Activated CD4-positive, alpha-beta T cell treated with anti-CD3 and anti-CD28 coated beads for 4 hours (primary cell): ENCODE measurements at regions not wholly inside any gene's neighbourhood (a gene's known extent, or its start where the extent isn't known, plus 50 kb on each side); places are given as distances from the start of the nearest gene placed in this dataset.

Experiments used
- DNase-seq, 2 donors: peaks; one replicate each; pipeline ENCODE4 v3.0.0-alpha.2; 2020

- no peak for DNase-seq
These were observed 129.2 kb upstream of the ARID1B start for GRCh38 chr6:156647991-156648390.

GRCh38 chr6:156647140-156647784 is 129.9 kb upstream of the ARID1B start:
- DNase-seq: no peak

- DNase-seq: no peak
These were observed 130.7 kb upstream of the ARID1B start for GRCh38 chr6:156646496-156646895.

- DNase-seq: no peak
These were observed 132.1 kb upstream of the ARID1B start for GRCh38 chr6:156645097-156645496.

- DNase-seq: no peak
These were observed 138.0 kb upstream of the ARID1B start for GRCh38 chr6:156639009-156639721.

GRCh38 chr6:156638581-156638980 is 138.6 kb upstream of the ARID1B start:
- no peak for DNase-seq

- DNase-seq: no peak
These were observed 142.2 kb upstream of the ARID1B start for GRCh38 chr6:156634951-156635371.

- DNase-seq: no peak
These were observed 143.1 kb upstream of the ARID1B start for GRCh38 chr6:156634048-156634447.

- DNase-seq: no peak
These were observed 143.9 kb upstream of the ARID1B start for GRCh38 chr6:156633291-156633690.

GRCh38 chr6:156630613-156631302 is 146.4 kb upstream of the ARID1B start:
- DNase-seq: no peak

GRCh38 chr6:156628805-156629204 is 148.4 kb upstream of the ARID1B start:
- DNase-seq: no peak

- no peak for DNase-seq
These were observed 149.7 kb upstream of the ARID1B start for GRCh38 chr6:156627524-156627923.

GRCh38 chr6:156622185-156622584 is 155.0 kb upstream of the ARID1B start:
- DNase-seq: no peak

GRCh38 chr6:156620331-156620730 is 156.8 kb upstream of the ARID1B start:
- no peak for DNase-seq

- no peak for DNase-seq
These were observed 158.5 kb upstream of the ARID1B start for GRCh38 chr6:156618600-156619205.

- no peak for DNase-seq
These were observed 159.2 kb upstream of the ARID1B start for GRCh38 chr6:156617941-156618340.

GRCh38 chr6:156617376-156617775 is 159.8 kb upstream of the ARID1B start:
- no peak for DNase-seq

GRCh38 chr6:156616495-156616894 is 160.7 kb upstream of the ARID1B start:
- DNase-seq: no peak

- DNase-seq: no peak
These were observed 163.2 kb upstream of the ARID1B start for GRCh38 chr6:156613996-156614395.

- DNase-seq: no peak
These were observed 164.8 kb upstream of the ARID1B start for GRCh38 chr6:156612361-156612760.

- DNase-seq: no peak
These were observed 175.2 kb upstream of the ARID1B start for GRCh38 chr6:156602066-156602385.

GRCh38 chr6:156601152-156602065 is 175.8 kb upstream of the ARID1B start:
- DNase-seq: no peak

GRCh38 chr6:156600678-156601077 is 176.5 kb upstream of the ARID1B start:
- DNase-seq: no peak
